ENCODE measurements at regions not wholly inside any gene's neighbourhood (a gene's known extent, or its start where the extent isn't known, plus 50 kb on each side); places are given as distances from the start of the nearest gene placed in this dataset.

GRCh38 chr16:6634151-6634550 is 698.5 kb upstream of the RBFOX1 start:
- no TSS peak for BruUV-seq (replicated peaks)
- no CpG with 5 or more reads among the region's 3 CpGs for WGBS, 2 experiments (ENCODE audit: extremely low coverage in 2 of 2, insufficient read length in 1 of 2)
- ATAC-seq (ENCODE audit: low read depth): no peak
- CTCF ChIA-PET: no interaction called here
- POLR2A ChIA-PET (ENCODE audit: unreplicated experiment): no interaction called here
- H2AK5ac ChIP-seq (ENCODE audit: low read depth, low read length): no peak overlapping the region
- no peak overlapping the region for H3K14ac ChIP-seq (replicated peaks; ENCODE audit: low read depth, low read length)
- in situ Hi-C loops (cut with MboI; ENCODE audit: low sequenced_read_pairs): no loop called here
- H4K8ac ChIP-seq (ENCODE audit: low read depth in 2 of 2, low read length in 2 of 2): no peak overlapping the region
- dilution Hi-C loops (cut with HindIII; ENCODE audit: low sequenced_read_pairs, unreplicated experiment): no loop called here
- H4K91ac ChIP-seq (ENCODE audit: insufficient read depth, low read depth, low read length): no peak overlapping the region
- H3K9ac ChIP-seq (ENCODE audit: low read depth, low read length): no peak overlapping the region
- H3K9me3 ChIP-seq (ENCODE audit: control insufficient read depth, insufficient read depth, low read length): no peaks in the 10 kb centered on the region
- no peak overlapping the region for H2BK20ac ChIP-seq (ENCODE audit: low read depth, low read length)
- no peak overlapping the region for H3K23ac ChIP-seq (ENCODE audit: low read depth, low read length)
- no peaks in the 10 kb centered on the region for H3K4me1 ChIP-seq (ENCODE audit: control insufficient read depth, insufficient read depth, low read length)
- H3K36me3 ChIP-seq (ENCODE audit: control insufficient read depth, insufficient read depth, low read length): no peaks in the 10 kb centered on the region
- no peak overlapping the region for H3K56ac ChIP-seq (ENCODE audit: extremely low read depth, insufficient read depth, low read length)
- H3K4me3 ChIP-seq (ENCODE audit: insufficient read depth, low read depth, low read length): no peak overlapping the region
- TF ChIP-seq POLR2A (IDR thresholded peaks at IDR 0.05; ENCODE audit: low read depth, low read length): no peak
- TF ChIP-seq BHLHE40 (IDR thresholded peaks at IDR 0.05; ENCODE audit: low read depth, low read length): no peak
- no peak for TF ChIP-seq RCOR1 (IDR thresholded peaks at IDR 0.05; ENCODE audit: insufficient replicate concordance, low read length)
- no peak for TF ChIP-seq MAFK (IDR thresholded peaks at IDR 0.05; ENCODE audit: low read depth, low read length)
- TF ChIP-seq RFX5 (IDR thresholded peaks at IDR 0.05; ENCODE audit: low read depth, low read length): no peak
- TF ChIP-seq USF2 (IDR thresholded peaks at IDR 0.05; ENCODE audit: low read depth, low read length): no peak
- no peak for TF ChIP-seq FOS (IDR thresholded peaks at IDR 0.05; ENCODE audit: low read depth, low read length)
- H2BK15ac ChIP-seq (ENCODE audit: low read depth, low read length): no peak overlapping the region
- H2AFZ ChIP-seq (replicated peaks; ENCODE audit: low read length, poor library complexity): no peak overlapping the region
- no peak overlapping the region for H2AK9ac ChIP-seq (replicated peaks; ENCODE audit: low read depth, low read length, poor library complexity)
- no peak for DNase-seq
- H3K27me3 ChIP-seq (ENCODE audit: control insufficient read depth, insufficient read depth, low read length): no peaks in the 10 kb centered on the region
- no peaks in the 10 kb centered on the region for H3K79me1 ChIP-seq (ENCODE audit: low read depth in 1 of 2, low read length in 2 of 2)
- intact Hi-C loops (cut with micrococcal nuclease): no loop called here
- H3K4me2 ChIP-seq (ENCODE audit: low read depth, low read length): no peak overlapping the region
- no peak overlapping the region for H3K18ac ChIP-seq (ENCODE audit: low read depth, low read length)
- no peak overlapping the region for H2BK5ac ChIP-seq (ENCODE audit: low read depth, low read length, poor library complexity, severe bottlenecking)
- H4K20me1 ChIP-seq (ENCODE audit: insufficient read depth, low read length): no peaks in the 10 kb centered on the region
- no peak overlapping the region for H4K5ac ChIP-seq (ENCODE audit: low read depth, low read length)
- H2BK120ac ChIP-seq (ENCODE audit: low read depth, low read length): no peak overlapping the region
- no peaks in the 10 kb centered on the region for H3K9me1 ChIP-seq (ENCODE audit: insufficient read depth, low read length)
- no peak overlapping the region for H3K27ac ChIP-seq (ENCODE audit: insufficient read depth, low read length)
- H3K4ac ChIP-seq (ENCODE audit: low read depth, low read length): no peak overlapping the region
